GM12878 (cell line): ENCODE measurements at regions not wholly inside any gene's neighbourhood (a gene's known extent, or its start where the extent isn't known, plus 50 kb on each side); places are given as distances from the start of the nearest gene placed in this dataset.

ENCODE experiments used
- ATAC-seq: fragments of 200-7000 bp; cut with Tn5 transposase; 3 replicates; pipeline ENCODE4 v1.9.1; 2020; ENCODE audit warnings: mild to moderate bottlenecking, moderate library complexity
- BruUV-seq: library from RNA; stranded (reverse); fragments of 400-500 nt; replicated peaks from 2 replicates; lab custom pipeline; 2021; lab: Mats Ljungman, UMichigan
- CTCF ChIA-PET: fragments of 300-600 bp; sonication (Branson Sonifier 250); formaldehyde crosslinking; extraction: SDS; loops from one replicate; lab custom pipeline; 2021; ENCODE audit warnings: inconsistent platforms; lab: Yijun Ruan, JAX
- POLR2A ChIA-PET: fragments of 350-600 bp; formaldehyde crosslinking; extraction: SDS; loops from one replicate; lab custom pipeline; 2021; ENCODE audit warnings: inconsistent platforms; lab: Charles Lee
- RAD21 ChIA-PET: fragments of 300-600 bp; sonication (Branson Sonifier 250); formaldehyde crosslinking; loops from one replicate; lab custom pipeline; 2023; ENCODE audit warnings: antibody characterized with exemption; ENCODE audit not compliant: unreplicated experiment; lab: Charles Lee
- SMC1A ChIA-PET: fragments of 300-600 bp; sonication (Branson Sonifier 250); formaldehyde crosslinking; loops from one replicate; lab custom pipeline; 2023; ENCODE audit not compliant: unreplicated experiment, uncharacterized antibody; lab: Charles Lee
- DNase-seq: peaks from one replicate; pipeline ENCODE4 v3.0.0-alpha.2; 2011; ENCODE audit warnings: low read depth, low spot score
- FAIRE-seq: peaks from 3 replicates; lab custom pipeline; 2011; peaks lifted over from hg19 to GRCh38; lab: Jason Lieb, UNC
- H2AFZ ChIP-seq: 2 replicates; pipeline ENCODE4 v1.6.0; 2011; ENCODE audit warnings: low read depth, low read length, control low read depth; ENCODE audit not compliant: control insufficient read depth
- H3K27ac ChIP-seq: 2 replicates; pipeline ENCODE4 v1.5.1; 2011; ENCODE audit warnings: control low read depth; ENCODE audit not compliant: control insufficient read depth, insufficient read depth
- H3K27me3 ChIP-seq, 2 experiments: replicated peaks in 1 of 2; 2 replicates each; pipeline versions ENCODE4 v1.6.0 to v1.6.1; 2011; ENCODE audit warnings: low read length in 1 of 2; ENCODE audit not compliant: control insufficient read depth in 2 of 2, insufficient read depth in 2 of 2
- H3K36me3 ChIP-seq, 2 experiments: 2 replicates each; pipeline ENCODE4 v1.5.1; 2011; ENCODE audit warnings: low read length in 1 of 2; ENCODE audit not compliant: control insufficient read depth in 2 of 2, insufficient read depth in 2 of 2
- H3K4me1 ChIP-seq: 2 replicates; pipeline ENCODE4 v1.6.1; 2011; ENCODE audit warnings: mild to moderate bottlenecking, low read length, moderate library complexity, mixed read lengths; ENCODE audit not compliant: control insufficient read depth, insufficient read depth
- H3K4me2 ChIP-seq: 2 replicates; pipeline ENCODE4 v1.6.0; 2011; ENCODE audit warnings: control low read depth; ENCODE audit not compliant: control insufficient read depth, insufficient read depth
- H3K4me3 ChIP-seq: fragments of 200-600 bp; sonication (generic); 2 replicates; pipeline ENCODE4 v1.5.1; 2016
- H3K79me2 ChIP-seq: 2 replicates; pipeline ENCODE4 v1.6.0; 2011; ENCODE audit warnings: low read length; ENCODE audit not compliant: control insufficient read depth, insufficient read depth
- H3K9ac ChIP-seq: 2 replicates; pipeline ENCODE4 v1.8.0; 2011; ENCODE audit warnings: low read length, control low read depth, mixed read lengths; ENCODE audit not compliant: control insufficient read depth, insufficient read depth
- H3K9me3 ChIP-seq: replicated peaks from 3 replicates; pipeline ENCODE4 v1.5.1; 2011; ENCODE audit warnings: mild to moderate bottlenecking, low read length; ENCODE audit not compliant: control insufficient read depth, insufficient read depth
- H4K20me1 ChIP-seq: 2 replicates; pipeline ENCODE4 v1.6.0; 2011; ENCODE audit not compliant: control insufficient read depth, insufficient read depth
- ASH2L ChIP-seq: fragments of 300-600, 200-600 bp; sonication (generic); IDR thresholded peaks from 2 replicates; pipeline ENCODE4 v1.6.1; 2017; ENCODE audit warnings: low read depth, mild to moderate bottlenecking, borderline replicate concordance
- EED ChIP-seq: sonication (generic); IDR thresholded peaks from 2 replicates; pipeline ENCODE4 v1.6.1; 2016; ENCODE audit warnings: antibody characterized with exemption, low read depth
- EP300 ChIP-seq, 2 experiments: fragments of 150-350 bp in 1 of 2; IDR thresholded peaks; 2 replicates each; pipeline ENCODE4 v1.6.1; 2011 to 2012; ENCODE audit warnings: low read depth in 2 of 2, low read length in 2 of 2, borderline replicate concordance in 1 of 2, improper control_type of control experiment in 1 of 2, inconsistent platforms in 1 of 2; ENCODE audit not compliant: control insufficient read depth in 1 of 2
- ESRRA ChIP-seq: IDR thresholded peaks from 2 replicates; pipeline ENCODE4 v1.6.1; 2012; ENCODE audit warnings: mild to moderate bottlenecking, low read length, improper control_type of control experiment
- FOS ChIP-seq: IDR thresholded peaks from 3 replicates; pipeline ENCODE4 v1.6.1; 2011; ENCODE audit warnings: borderline replicate concordance; ENCODE audit not compliant: insufficient read length; ENCODE audit errors: extremely low read depth
- HDAC2 ChIP-seq: fragments of 200-600 bp; sonication (generic); IDR thresholded peaks from 2 replicates; pipeline ENCODE4 v1.6.1; 2017
- IRF5 ChIP-seq: fragments of 450-650 bp; IDR thresholded peaks from 2 replicates; pipeline ENCODE4 v1.6.1; 2017; ENCODE audit warnings: borderline replicate concordance
- MEF2A ChIP-seq: IDR thresholded peaks from 2 replicates; pipeline ENCODE4 v1.6.1; 2011; ENCODE audit warnings: low read depth, mild to moderate bottlenecking, low read length, moderate library complexity; ENCODE audit not compliant: insufficient read depth
- NR2F1 ChIP-seq: fragments of 450-650 bp; conservative IDR thresholded peaks from 2 replicates; pipeline ENCODE4 v1.6.1; 2017; ENCODE audit warnings: mild to moderate bottlenecking
- PRDM15 ChIP-seq: fragments of 450-650 bp; formaldehyde crosslinking; IDR thresholded peaks from 2 replicates; pipeline ENCODE4 v1.4.0; 2020; ENCODE audit warnings: mild to moderate bottlenecking, moderate library complexity
- RELA ChIP-seq: fragments of 450-650 bp; IDR thresholded peaks from 2 replicates; pipeline ENCODE4 v1.8.0; 2014; ENCODE audit warnings: borderline replicate concordance; ENCODE audit not compliant: partially characterized antibody
- SMAD5 ChIP-seq: IDR thresholded peaks from 2 replicates; pipeline ENCODE4 v1.6.1; 2016; ENCODE audit warnings: antibody characterized with exemption, low read depth
- TBL1XR1 ChIP-seq: IDR thresholded peaks from 2 replicates; pipeline ENCODE4 v1.6.1; 2012; ENCODE audit warnings: low read depth, low read length, improper control_type of control experiment
- USF1 ChIP-seq: IDR thresholded peaks from 2 replicates; pipeline ENCODE4 v1.6.1; 2011; ENCODE audit warnings: borderline replicate concordance, low read depth, mild to moderate bottlenecking, moderate library complexity, mixed read lengths, low read length; ENCODE audit not compliant: insufficient read depth; ENCODE audit errors: extremely low read length
- WGBS: methylation state at CpG from one replicate; pipeline ENCODE4 v1.1.6; 2016; ENCODE audit warnings: low lambda C conversion rate; ENCODE audit not compliant: insufficient replicate concordance, insufficient coverage; ENCODE audit errors: missing lambda C conversion rate; 5-methylcytosine and 5-hydroxymethylcytosine counted together
- in situ Hi-C: fragments of 300-500 bp; cut with MboI; formaldehyde crosslinking; loops from 9 replicates; pipeline ENCODE4 v1.14.3; 2018; ENCODE audit warnings: mixed read lengths
- intact Hi-C: fragments of 100-400 bp; cut with micrococcal nuclease; formaldehyde crosslinking; loops from one replicate; pipeline ENCODE4 v1.14.2; 2022; ENCODE audit not compliant: unreplicated experiment

GRCh38 chr2:198652461-198652860, 805.3 kb downstream of the SATB2 start:
- POLR2A ChIA-PET, result no interaction called here
- RAD21 ChIA-PET, result interaction anchor here (1.1 to 1.2 kb wide), 2 partner anchors 34 to 47 kb away, joined by 3 to 5 read pairs; no protein-coding TSS in a partner anchor
- BruUV-seq, result no TSS peak
- ATAC-seq (no peak), FAIRE-seq (no peak), DNase-seq (no peak)
- Histone ChIP-seq H3K27me3 (no peaks in the 10 kb centered on the region), H3K4me3 (no peak overlapping the region), H3K79me2 (no peaks in the 10 kb centered on the region), H3K4me2 (no peak overlapping the region), H3K9ac (no peak overlapping the region), H2AFZ (no peak overlapping the region), H3K9me3 (no peaks in the 10 kb centered on the region), H3K4me1 (no peaks in the 10 kb centered on the region), H3K27ac (no peak overlapping the region), H3K36me3 (no peaks in the 10 kb centered on the region), H4K20me1 (no peaks in the 10 kb centered on the region)
- WGBS, result 0% methylated on average over 1 of the region's 1 CpG
- SMC1A ChIA-PET, result interaction anchor here (0.9 to 1.0 kb wide), 3 partner anchors 12 to 249 kb away, joined by 3 to 4 read pairs (median 3); no protein-coding TSS in a partner anchor
- intact Hi-C loops, result loop anchor here (10.0 kb wide), 1 partner anchor 338 kb away; no protein-coding TSS in a partner anchor
- in situ Hi-C loops, result loop anchor here (10.0 kb wide), 1 partner anchor 832 kb away; no protein-coding TSS in a partner anchor
- TF ChIP-seq MEF2A (no peak), FOS (no peak), PRDM15 (no peak), USF1 (no peak), EED (no peak), EP300 (IDR thresholded peaks at IDR 0.05; ENCODE audit: borderline replicate concordance in 1 of 2, control insufficient read depth in 1 of 2, low read depth in 2 of 2, low read length in 2 of 2) (no peak), NR2F1 (no peak), IRF5 (no peak), SMAD5 (no peak), ESRRA (no peak), HDAC2 (no peak), TBL1XR1 (no peak), ASH2L (no peak), RELA (no peak)
- CTCF ChIA-PET, result interaction anchor here (0.7 to 1.2 kb wide), 3 partner anchors 45 to 335 kb away, joined by 3 read pairs; no protein-coding TSS in a partner anchor
